ENCODE measurements at regions not wholly inside any gene's neighbourhood (a gene's known extent, or its start where the extent isn't known, plus 50 kb on each side); places are given as distances from the start of the nearest gene placed in this dataset.

DNA sequence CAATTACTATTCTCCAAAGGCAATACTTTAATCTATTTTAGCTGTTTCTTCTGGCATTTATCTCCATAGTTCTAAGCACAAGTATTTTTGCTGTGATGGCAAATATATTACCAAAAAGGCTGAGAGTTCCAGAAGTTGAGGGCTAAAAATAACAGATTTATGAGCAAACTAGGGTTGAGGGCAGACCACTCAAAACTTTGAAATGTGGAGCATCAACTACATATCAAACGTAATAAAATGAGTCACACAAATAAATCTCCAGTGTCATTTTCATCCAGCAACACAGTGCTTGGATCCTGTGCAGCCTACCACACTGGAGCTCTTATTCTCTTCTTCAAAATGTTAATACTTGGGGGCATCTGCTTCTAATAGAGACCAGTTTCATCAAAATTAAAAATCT, 163.9 kb downstream of the HS3ST1 start:
- TF ChIP-seq, protein P1, sequence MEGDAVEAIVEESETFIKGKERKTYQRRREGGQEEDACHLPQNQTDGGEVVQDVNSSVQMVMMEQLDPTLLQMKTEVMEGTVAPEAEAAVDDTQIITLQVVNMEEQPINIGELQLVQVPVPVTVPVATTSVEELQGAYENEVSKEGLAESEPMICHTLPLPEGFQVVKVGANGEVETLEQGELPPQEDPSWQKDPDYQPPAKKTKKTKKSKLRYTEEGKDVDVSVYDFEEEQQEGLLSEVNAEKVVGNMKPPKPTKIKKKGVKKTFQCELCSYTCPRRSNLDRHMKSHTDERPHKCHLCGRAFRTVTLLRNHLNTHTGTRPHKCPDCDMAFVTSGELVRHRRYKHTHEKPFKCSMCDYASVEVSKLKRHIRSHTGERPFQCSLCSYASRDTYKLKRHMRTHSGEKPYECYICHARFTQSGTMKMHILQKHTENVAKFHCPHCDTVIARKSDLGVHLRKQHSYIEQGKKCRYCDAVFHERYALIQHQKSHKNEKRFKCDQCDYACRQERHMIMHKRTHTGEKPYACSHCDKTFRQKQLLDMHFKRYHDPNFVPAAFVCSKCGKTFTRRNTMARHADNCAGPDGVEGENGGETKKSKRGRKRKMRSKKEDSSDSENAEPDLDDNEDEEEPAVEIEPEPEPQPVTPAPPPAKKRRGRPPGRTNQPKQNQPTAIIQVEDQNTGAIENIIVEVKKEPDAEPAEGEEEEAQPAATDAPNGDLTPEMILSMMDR (IDR thresholded peaks at IDR 0.05; ENCODE audit: low read length), result no peak
- TF ChIP-seq EZH2 (IDR thresholded peaks at IDR 0.05; ENCODE audit: borderline replicate concordance, low read length), result no peak

Data from OCI-LY1 (cell line).